ENCODE measurements at regions not wholly inside any gene's neighbourhood (a gene's known extent, or its start where the extent isn't known, plus 50 kb on each side); places are given as distances from the start of the nearest gene placed in this dataset.

DNA sequence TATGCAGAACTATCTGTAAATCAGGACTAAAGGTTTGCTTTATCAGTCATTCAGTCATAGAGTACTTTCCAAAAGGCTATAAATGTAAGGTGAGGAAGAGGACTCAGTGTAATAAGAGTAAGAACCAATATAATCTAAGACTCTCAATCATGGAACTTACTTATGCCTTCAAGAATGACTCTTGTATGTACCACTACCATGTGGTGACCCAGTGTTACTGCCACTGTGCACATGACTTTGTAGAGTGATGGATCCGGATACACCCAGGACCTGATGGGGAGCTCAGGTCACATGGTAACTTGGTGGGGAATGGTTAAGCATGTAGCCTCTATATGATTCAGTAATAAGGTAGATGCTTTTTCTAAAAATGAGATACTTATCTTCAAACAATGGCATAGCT lies 2099.8 kb downstream of the MRPL39 start:
- DNase-seq: no peak

DNA sequence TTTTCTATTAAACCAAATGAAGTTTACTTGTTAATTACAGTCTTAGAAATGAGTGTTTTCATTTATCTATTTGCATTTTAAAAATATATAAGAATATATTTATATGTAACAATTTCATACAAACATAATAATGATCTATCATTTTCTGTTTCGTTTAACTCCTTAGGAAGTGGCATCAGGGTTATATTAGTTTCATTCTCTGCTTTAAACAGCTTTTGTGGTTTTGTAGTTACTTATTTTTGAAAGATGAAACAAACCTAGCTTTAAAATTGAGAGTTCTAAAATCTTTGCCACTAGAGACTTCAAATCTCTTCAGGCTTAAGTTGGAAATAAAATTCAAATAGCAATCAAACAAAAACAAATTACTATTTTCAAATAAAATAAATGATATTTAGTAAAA lies 2110.6 kb downstream of the MRPL39 start:
- DNase-seq: no peak

DNA sequence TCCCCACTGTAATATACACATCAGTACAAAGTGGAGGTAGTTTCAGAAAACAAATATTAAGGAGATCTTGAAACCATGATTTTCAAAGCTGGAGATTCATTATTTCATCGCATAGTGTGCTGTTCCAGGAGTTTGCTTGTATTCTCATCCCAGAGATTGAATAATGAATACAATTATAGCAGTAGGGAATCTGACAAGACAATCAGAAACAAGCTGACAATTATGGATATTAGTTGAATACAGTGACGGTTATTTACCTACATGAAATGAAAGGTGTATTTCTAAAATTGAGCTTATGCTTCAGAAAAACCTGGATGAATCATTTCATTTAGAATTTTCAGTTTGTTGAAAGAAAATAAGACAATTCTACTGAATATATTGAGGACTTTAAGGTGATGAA lies 2119.0 kb downstream of the MRPL39 start:
- no peak for DNase-seq

DNA sequence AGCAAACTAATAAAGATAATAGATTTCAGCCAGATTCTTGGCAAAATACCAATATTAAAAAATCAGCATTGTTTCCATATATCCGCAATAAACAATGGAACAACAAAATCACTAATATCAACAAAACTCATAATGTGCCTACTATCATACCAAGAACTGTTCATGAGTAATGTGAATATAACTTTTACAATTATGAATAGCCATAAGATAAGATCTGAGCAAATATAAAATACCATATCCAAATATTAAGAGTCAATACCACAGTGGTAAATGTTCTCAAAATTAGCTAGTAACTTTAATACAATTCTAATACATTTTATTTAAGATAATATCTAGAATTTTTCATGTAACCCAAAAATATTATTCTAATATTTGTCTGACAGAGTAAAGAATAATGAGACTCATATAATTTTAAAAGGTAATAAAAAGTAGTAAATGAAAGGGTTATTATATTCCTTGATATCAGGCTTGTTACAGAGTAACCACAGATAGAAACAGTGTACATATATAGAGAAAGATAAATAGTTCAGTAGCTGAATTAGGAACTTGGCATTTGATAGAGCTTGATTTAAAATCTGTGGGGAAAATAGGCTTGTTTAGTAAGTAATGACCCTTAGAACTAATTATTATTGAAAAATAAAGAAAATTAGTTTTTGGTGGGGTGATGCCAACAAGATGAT lies 2126.6 kb downstream of the MRPL39 start:
- DNase-seq: no peak

DNA sequence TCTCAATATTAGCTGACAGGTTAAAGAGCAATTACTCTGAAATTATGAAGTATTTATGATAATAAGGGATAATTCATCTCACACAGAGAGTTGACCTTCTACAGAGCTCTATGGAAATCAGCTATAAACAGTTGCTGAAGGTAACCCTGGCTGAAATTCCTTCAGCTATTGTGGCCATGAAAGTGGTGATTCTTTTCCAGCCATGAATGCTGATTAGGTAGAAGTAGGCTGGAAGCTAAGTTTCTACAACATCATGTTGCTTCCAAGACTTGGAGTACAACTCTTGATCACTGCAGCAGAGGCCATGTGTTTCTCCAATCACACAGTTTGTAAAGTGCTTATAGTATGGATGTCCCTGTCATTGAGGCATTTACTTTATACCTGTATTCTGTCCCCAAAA lies 2128.9 kb downstream of the MRPL39 start:
- no peak for DNase-seq

DNA sequence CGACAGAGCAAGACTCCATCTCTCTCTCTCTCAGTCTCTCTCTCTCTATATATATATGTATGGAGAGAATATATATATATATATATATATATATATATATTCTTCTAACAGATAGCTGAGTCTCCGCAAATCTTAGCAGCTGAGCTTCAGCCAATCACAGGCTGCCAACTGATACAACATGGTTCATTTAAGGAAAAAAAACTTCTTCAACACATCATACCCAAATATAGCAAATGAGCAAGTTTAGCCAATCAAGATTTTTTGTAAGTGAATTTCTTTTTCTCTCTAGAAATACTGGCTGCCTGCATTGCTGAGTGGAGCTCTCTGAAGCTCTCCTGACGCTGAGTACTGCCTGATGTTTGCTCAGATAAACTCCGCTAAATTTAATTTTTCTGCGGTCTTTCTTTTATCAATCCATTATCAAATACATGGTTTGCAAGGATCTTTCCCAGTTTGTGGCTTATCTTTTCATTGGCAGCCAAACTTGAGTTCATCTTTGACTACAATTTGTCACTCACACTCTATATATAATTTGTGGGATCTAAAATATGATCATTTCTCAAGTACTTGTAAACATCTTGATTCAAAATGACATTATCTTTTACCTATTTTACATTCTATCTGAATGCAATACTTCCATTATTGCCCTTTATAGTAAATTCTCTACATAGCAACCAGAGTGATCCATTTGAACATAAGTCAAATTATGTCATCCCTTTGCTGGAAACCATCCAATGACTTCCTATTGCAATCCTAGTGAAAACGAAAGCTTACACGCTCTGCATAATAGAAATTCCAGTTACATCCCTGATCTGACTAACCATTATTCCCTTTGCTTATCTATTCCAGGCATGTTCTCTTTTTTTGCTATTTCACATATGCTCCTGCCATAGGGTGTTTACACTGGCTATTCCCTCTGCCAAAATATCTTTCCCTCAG lies 2131.7 kb downstream of the MRPL39 start:
- no peak for DNase-seq

DNA sequence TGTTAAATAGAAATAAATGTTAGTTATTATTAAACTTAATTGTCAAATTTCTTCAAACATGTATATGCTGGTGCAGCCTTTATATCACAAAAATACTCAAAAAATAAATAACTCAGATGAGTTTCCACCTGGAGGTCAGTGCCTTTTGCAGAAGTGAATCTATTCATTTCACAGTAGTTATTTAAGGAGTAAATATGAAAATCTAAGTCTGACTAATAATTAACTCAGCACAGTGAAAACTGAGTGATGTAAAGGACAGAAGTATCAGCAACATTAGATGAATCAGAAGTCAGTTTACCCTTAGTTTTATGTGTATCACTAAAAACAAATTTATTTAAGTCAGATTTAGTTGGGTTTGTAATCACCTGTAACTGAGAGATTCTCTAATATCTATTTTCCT lies 2135.4 kb downstream of the MRPL39 start:
- no peak for DNase-seq

DNA sequence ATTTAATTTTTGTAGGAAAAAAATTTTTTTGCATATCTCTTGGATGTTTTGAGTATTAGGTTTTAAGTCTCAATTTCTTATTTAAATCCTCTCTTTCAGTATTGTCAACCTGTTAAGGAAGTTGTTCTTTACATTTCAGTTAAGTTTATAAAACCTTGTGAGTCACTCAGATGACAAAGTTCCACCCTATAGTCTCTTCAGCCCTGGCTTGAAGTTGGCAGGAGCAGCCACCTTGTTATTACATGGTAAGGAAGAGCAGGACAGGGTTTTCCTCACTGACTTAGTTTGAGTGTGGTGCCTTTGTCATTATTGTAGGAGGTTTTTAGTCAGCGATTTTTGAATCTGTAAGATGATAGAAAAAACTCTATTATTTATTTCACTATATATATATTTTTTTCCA lies 2143.9 kb downstream of the MRPL39 start:
- DNase-seq: no peak

DNA sequence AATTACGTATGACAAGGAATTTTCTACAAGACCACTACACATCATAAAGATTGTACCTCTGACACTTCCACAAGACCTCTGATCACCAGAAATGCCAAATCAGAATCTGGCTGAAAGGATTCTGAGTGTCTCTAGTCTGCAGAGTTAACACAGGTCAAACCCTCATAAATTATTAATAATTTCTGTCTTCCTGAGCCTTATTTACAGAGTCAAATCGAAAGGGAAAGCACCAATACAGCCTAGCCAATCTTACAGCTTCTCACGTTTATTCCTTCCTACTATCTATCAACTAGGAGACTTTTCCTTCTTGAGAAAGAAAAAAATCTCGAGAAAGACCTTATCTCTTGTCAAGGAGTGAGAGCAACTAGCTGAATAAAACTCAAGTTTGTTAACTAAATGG lies 2151.6 kb downstream of the MRPL39 start:
- DNase-seq: no peak

DNA sequence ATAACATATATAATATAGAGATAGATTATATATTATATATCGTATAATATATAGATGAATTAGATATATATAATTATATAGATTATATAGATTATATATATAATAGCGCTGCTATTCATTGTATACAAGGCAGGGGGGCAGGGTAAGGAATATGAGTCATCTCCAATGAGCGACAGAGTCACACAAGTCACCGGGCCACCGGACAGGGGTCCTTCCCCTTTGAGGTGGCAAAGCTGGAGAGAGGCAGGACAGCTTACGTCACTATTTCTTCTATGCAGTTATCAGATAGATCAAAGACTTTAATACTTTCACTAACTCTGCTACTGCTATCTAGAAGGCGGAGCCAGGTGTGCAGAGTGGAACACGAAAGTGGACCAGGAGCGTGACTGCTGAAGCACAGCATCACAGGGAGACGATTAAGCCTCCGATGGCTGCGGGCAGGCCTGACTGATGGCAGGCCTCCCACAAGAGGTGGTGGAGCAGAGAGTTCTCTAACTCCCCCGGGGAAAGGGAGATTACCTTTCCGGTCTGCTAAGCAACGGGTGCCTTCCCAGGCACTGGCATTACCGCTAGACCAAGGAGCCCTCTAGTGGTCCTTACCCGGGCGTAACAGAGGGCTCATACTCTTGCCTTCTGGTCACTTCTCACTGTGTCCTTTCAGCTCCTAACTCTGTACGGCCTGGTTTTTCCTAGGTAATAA lies 2154.7 kb downstream of the MRPL39 start:
- no peak for DNase-seq

DNA sequence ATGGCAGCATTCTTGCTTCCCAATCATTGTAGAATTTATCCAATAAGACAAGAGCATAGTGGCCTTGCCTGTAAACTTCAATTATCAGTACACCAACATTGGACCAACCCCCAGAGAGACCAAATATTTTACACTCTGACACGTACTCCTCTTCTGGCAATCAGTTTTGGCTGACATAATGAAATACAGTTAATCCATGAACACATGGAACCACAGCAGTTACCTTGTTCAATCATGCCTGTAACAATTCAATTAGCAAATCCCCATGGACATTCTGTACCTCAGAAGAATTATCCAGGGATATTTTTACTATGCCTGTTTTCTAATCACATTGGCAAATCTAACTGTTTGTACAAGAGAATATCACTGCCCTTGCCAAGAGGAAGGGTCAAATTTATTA lies 2162.0 kb downstream of the MRPL39 start:
- no peak for DNase-seq

DNA sequence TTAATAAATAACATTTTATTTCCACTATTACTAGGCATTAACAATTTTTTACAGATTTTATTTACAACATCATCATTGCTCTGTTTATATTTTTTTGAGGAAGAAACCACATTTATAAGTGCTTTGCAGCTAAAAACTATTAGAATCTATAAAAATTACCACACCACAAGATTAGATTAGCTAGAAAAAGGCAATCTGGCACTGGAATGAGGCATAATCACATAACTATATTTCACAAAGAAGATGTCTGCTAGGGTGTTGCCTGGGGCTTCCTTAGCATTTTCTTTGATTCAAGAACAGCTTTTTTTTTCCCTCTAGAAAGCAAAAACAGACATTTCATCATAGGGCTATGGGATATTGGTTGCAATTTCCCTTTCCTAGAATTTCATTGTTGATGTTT lies 2169.2 kb downstream of the MRPL39 start:
- no peak for DNase-seq

DNA sequence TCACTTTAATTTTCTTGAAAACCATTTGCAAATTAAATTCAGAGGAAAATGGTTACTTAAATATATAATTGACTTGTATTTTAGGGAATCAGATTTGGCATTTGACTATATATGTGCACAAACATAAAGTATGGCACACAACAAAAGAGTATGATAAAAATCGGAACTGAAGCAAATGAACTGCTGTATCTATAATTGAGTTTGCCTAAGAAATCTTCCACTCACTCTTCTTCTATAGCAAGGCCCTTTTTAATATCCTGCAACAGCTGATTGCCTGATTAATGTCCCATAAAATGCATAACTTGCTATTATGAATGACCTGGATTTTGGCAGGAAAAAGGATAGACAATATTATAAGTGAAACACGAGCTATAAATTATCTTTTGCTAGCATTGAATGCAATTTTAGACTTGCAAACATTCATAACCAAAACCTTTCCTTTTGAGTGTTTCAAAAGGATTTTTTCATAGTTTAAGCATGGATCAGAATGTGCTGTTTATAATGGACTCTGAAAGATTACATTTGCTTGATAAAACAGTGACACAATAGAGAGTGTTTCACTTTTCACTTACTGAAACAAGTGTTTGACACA lies 2204.3 kb downstream of the MRPL39 start:
- DNase-seq: no peak

DNA sequence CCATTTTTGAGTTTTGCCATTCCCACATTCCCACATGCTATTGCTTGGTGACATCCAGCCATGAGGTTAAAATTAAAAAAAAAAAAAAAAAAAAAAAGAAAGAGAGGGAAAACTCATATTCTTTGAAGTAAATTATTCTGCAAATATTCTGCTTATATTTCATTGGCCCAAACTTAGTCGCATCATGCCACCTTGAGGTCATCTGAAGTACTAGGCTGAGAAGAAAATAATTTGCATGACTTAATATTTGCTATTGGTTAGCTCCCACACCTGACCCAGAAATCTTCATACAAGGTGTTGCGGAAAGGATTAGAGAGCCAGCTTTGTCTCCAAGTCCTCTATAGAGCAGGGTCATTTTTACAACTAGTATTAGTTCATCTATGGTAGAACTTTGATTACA lies 2206.0 kb downstream of the MRPL39 start:
- DNase-seq: peak; percentile 28

DNA sequence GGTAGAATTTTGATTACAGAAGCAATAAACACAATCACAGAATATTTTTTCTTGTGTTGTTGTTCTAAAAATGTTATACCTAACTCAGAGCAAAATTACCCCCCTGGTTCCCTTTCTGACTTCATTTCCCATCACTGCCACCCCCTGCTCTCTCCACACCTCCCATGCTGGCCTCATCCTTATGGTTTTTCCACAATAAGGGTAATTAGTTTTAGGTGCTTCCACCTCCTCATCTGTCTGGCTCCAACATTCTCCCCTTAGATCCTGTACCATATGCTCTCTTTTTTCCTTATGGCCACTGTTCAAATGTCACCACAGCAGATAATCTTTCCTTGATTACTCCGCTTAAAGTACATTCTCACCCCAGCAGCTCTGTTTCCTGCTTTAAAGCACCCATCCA lies 2208.6 kb downstream of the MRPL39 start:
- no peak for DNase-seq

DNA sequence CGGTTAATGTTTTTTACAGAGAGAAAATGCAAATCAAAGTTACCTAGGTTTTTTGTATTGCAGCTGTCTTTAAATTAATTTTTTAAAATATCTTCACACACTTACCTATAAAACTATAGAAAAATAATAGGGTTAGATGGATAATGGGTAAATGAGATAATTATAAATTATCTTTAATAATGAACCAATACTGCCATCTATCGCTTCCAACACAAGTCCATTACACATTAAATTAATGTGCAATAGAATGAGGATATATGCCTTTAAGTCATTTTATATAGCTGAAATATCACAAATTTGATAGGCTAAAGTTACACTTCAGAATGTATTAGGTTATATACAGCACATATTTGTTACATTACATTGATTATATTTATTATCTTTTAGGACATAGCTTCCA lies 2212.8 kb downstream of the MRPL39 start:
- no peak for DNase-seq

DNA sequence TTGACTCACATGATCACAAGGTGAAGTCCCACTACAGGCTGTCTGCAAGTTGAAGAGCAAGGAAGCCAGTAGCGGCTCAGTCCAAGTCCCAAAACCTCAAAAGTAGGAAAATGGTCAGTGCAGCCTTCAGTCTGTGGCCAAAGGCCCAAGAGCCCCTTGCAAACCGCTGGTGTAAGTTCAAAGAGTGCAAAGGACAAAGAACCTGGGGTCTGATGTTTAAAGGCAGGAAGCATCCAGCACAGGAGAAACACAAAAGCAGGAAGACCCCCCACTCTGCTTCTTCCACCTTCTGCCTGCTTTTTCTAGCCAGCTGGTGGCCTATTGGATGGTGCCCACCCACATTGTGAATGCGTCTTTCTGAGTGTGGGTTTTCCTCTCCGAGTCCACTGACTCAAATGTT lies 2222.6 kb downstream of the MRPL39 start:
- no peak for DNase-seq

DNA sequence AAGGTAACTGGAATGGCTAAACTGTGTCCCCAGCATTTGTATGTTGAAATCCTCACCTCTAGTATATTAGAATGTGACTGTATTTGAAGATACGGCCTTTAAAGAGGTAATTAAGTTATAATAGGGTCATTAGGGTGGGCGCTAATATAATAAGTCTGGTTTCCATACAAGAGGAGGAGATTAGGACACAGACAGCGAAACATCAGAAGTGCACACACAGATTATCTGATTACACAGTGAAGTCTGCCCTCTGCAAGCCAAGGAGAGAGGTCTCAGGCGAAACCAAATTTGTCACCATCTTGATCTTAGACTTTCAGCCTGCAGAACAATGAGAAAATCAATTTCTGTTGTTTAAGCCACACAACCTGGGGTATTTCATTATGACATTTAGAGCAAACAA lies 2233.1 kb downstream of the MRPL39 start:
- DNase-seq: no peak

DNA sequence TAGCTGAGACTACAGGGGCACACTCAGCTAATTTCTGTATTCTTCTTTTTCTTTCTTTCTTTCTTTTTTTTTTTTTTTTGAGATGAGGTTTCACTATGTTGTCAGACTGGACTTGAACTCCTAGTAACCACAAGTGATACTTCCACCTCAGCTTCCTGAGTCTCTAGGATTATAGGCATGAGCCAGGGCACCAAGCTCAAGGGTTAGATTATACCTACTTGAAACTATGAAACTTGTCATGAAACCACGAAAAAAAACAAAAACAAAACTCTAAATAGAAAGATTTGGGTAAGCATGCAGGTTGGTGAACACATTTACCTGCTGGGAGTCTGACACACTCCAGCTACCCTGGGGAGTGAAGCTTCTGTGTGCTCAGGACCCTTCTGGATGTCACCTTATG lies 2250.4 kb downstream of the MRPL39 start:
- DNase-seq: no peak

DNA sequence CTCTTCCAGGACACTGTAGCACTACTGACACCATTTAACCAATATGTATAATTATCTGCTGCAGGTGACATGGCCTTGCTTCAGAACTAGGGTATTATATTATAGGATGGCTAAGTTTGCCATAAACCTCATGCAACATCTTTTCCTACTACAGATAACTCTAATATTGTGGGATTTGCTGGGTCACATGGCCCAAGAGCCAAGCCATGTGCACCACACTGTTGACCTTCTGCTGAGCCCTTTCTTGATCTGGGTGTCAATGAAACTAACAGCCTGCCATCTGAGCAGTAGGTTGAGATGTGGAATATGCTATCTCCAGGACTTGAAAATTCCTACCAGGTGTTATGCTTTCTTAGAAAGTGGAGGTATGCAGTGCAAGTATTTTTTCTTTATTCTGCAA lies 2291.1 kb downstream of the MRPL39 start:
- no peak for DNase-seq

DNA sequence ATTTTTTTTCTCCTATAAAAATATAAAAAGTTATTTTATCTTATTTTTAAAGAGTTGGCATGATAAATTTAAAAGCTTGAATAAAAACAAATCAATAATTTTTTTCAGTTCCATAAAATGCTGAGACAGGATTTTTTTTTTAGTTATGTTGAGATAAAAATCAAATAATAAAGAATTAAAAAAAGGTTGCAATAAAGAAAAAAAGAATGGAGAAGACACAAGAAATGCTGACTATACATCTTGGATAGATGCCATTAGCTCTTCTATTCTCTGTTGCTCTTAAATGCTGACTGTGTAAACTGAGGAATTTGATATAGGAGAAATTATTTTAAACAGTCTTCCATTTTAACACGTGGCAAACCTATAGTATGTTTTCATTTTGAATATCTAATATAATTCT lies 2298.5 kb downstream of the MRPL39 start:
- no peak for DNase-seq

DNA sequence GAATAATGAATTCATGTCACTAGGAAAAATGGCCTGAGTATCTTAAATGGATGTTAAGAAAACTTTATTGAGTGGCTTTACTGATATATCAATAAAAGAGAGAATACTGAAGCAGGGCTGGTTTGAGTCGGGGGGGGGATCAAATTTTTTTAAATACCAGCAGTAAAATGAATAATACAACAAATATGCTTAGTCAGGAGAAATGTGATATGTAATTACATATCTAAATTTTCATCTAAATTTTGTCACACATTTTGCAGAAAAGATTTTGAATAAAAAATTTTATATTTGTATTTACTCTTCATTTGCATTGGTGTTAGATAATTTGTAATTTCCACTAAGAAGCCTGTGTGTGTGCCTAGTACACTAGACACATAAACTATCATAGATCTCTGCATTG lies 2300.2 kb downstream of the MRPL39 start:
- no peak for DNase-seq

DNA sequence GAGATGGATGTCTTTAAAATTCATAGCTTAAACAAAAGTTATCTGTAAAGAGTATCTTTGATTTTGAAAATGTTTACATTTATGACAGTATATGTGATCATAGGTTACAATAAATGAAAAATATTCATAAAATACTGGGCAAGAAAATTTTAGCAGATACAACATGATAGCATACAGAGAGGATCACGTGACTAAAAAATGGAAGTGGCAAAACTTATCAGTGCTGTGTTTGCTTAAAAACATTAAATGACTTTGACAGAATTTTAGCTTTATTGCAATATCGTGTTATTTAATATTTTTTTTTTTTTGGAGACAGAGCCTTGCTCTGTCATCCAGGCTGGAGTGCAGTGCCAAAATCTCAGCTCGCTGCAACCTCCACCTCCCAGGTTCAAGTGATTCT lies 2294.1 kb downstream of the NCAM2 start:
- no peak for DNase-seq

DNA sequence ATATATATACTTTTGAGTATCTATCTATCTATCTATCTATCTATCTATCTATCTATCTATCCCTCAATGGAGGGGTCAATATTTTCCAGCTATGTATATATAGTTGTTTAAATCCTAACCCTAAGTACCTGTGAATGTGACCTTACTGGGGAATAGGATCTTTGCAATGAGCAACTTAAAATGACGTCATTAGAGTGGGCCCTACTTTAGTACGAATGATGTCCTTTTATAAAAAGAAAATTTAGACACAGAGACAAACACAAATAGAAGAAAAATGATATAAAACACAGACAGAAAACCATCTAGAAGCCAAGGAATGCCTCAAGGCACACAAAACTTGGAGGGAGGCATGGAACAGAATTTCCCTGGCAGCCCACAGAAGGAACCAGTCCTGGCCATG lies 2283.7 kb downstream of the NCAM2 start:
- DNase-seq: no peak
